ENCODE measurements at regions not wholly inside any gene's neighbourhood (a gene's known extent, or its start where the extent isn't known, plus 50 kb on each side); places are given as distances from the start of the nearest gene placed in this dataset.
"Not testable (repeated sequence)": the region's sequence is repeated elsewhere in the genome, so short reads cannot be mapped to it uniquely, and the experiment has no call there.

DNA sequence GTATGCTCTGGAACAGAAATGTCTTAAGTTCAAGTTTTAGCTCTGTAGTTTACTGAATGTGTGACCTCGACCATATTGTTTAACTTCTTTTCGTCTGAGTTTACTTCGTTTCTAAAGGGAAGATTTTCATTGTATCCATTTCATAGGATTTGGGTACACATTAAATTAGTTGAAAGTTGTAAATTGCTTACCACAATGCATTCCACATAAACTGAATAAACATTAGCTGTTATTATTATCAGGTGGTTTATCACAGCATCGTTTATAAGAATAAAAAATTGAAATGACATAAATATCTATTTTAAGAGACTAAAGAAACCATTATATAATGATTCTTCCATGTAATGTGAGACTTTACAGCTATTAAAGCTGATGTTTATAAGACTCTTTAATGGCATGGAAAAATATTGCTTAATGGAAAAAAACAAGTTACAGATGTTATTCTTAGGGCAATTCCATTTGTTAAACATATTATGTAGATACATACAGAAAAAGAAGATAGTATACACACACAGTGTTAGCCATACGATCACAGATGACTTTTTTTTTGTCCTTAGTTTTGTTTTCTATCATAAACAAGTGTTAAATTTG is 342.3 kb upstream of the SGO1 start:
- H3K27me3 ChIP-seq (ENCODE audit: control insufficient read depth, insufficient read depth, low read length) = no peaks in the 10 kb centered on the region
- no peak overlapping the region for H3K27ac ChIP-seq (ENCODE audit: low read length)
- H3K4me1 ChIP-seq (ENCODE audit: control insufficient read depth, low read depth, low read length) = no peaks in the 10 kb centered on the region
- no peaks in the 10 kb centered on the region for H3K9me3 ChIP-seq (ENCODE audit: control insufficient read depth, low read depth, low read length)
- no peak overlapping the region for H3K9ac ChIP-seq (ENCODE audit: low read length)
- H3K4me3 ChIP-seq (ENCODE audit: low read length) = no peak overlapping the region
- H3K36me3 ChIP-seq (ENCODE audit: control insufficient read depth, low read depth, low read length) = no peaks in the 10 kb centered on the region

DNA sequence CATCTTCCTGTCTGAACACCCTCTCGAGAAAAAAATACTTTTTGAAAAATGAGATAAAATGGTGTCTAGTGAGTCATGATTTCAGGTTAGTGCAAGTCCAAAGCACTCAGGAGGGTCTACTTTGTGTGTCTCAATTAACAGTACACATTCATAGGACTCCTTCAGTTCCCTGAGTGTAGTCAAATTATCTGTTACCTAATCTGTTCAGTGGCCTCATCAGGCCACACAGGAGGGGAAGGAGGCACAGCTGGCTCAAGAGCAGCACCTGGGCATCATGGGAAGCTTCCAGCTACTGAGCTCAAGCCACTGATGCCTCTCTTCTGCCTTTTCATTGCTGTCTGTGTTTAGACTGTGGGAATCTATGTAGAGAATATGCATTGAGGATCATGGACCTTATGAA is 341.4 kb upstream of the SGO1 start:
- H3K4me3 ChIP-seq (ENCODE audit: low read length) = no peak overlapping the region
- no peaks in the 10 kb centered on the region for H3K36me3 ChIP-seq (ENCODE audit: control insufficient read depth, low read depth, low read length)
- H3K9ac ChIP-seq (ENCODE audit: low read length) = no peak overlapping the region
- H3K4me1 ChIP-seq (ENCODE audit: control insufficient read depth, low read depth, low read length) = no peaks in the 10 kb centered on the region
- no peak overlapping the region for H3K27ac ChIP-seq (ENCODE audit: low read length)
- no peaks in the 10 kb centered on the region for H3K27me3 ChIP-seq (ENCODE audit: control insufficient read depth, insufficient read depth, low read length)
- H3K9me3 ChIP-seq (ENCODE audit: control insufficient read depth, low read depth, low read length) = no peaks in the 10 kb centered on the region

DNA sequence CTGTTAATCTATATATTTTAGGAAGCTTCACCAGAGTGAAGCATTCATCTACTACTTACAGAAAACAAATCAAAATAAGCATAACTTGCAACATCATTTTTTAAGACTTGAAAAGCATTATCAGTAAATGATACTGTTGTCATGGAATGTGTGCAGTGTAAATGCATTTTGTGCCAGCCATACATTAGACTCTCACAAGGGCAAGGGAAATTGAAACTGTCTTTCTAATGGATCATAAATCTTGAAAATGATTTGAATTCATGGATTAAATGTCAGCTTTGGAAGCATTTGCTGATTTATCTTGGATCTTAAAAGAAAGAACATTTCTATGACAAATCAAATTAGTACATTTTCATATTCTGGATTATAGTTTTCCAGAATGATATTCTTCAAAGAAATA is 338.3 kb upstream of the SGO1 start:
- Histone ChIP-seq H3K27ac (ENCODE audit: low read length) (no peak overlapping the region), H3K4me3 (ENCODE audit: low read length) (no peak overlapping the region), H3K9ac (ENCODE audit: low read length) (no peak overlapping the region), H3K27me3 (ENCODE audit: control insufficient read depth, insufficient read depth, low read length) (no peaks in the 10 kb centered on the region), H3K36me3 (ENCODE audit: control insufficient read depth, low read depth, low read length) (no peaks in the 10 kb centered on the region), H3K4me1 (ENCODE audit: control insufficient read depth, low read depth, low read length) (no peaks in the 10 kb centered on the region), H3K9me3 (ENCODE audit: control insufficient read depth, low read depth, low read length) (no peaks in the 10 kb centered on the region)

DNA sequence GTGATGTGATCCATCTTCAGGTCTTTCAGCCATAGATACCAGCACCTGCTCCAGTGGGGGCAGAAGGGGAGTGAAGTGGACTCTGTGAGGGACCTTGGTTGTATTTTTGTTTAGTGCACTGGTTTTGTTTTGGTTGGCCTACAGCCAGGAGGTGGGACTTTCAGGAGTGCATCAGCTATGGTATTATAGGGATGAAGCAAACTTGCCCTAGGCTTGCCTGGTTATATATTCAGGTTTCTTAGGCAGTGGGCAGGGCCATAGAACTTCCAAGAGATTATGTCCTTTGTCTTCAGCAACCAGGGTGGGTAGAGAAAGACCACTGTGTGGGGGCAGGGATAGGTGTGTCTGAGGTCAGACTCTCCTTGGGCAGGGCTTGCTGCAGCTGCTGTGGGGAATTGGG is 337.3 kb upstream of the SGO1 start:
- no peaks in the 10 kb centered on the region for H3K27me3 ChIP-seq (ENCODE audit: control insufficient read depth, insufficient read depth, low read length)
- H3K36me3 ChIP-seq (ENCODE audit: control insufficient read depth, low read depth, low read length) = no peaks in the 10 kb centered on the region

GRCh38 chr3:20517316-20517715 is 331.3 kb upstream of the SGO1 start:
- not testable (repeated sequence) for H3K9me3 ChIP-seq (ENCODE audit: control insufficient read depth, low read depth, low read length); H3K4me3 ChIP-seq (ENCODE audit: low read length); H3K27ac ChIP-seq (ENCODE audit: low read length); H3K4me1 ChIP-seq (ENCODE audit: control insufficient read depth, low read depth, low read length); H3K36me3 ChIP-seq (ENCODE audit: control insufficient read depth, low read depth, low read length); H3K9ac ChIP-seq (ENCODE audit: low read length); H3K27me3 ChIP-seq (ENCODE audit: control insufficient read depth, insufficient read depth, low read length)

More for the DNA sequence above, 337.3 kb upstream of the SGO1 start:
- H3K4me3 ChIP-seq (ENCODE audit: low read length) = no peak overlapping the region
- no peaks in the 10 kb centered on the region for H3K4me1 ChIP-seq (ENCODE audit: control insufficient read depth, low read depth, low read length)
- no peaks in the 10 kb centered on the region for H3K9me3 ChIP-seq (ENCODE audit: control insufficient read depth, low read depth, low read length)
- H3K27ac ChIP-seq (ENCODE audit: low read length) = no peak overlapping the region
- H3K9ac ChIP-seq (ENCODE audit: low read length) = no peak overlapping the region

- Histone ChIP-seq H3K27ac (ENCODE audit: low read length) (no peak overlapping the region), H3K36me3 (ENCODE audit: control insufficient read depth, low read depth, low read length) (no peaks in the 10 kb centered on the region), H3K4me1 (ENCODE audit: control insufficient read depth, low read depth, low read length) (no peaks in the 10 kb centered on the region), H3K9me3 (ENCODE audit: control insufficient read depth, low read depth, low read length) (no peaks in the 10 kb centered on the region), H3K9ac (ENCODE audit: low read length) (no peak overlapping the region), H3K4me3 (ENCODE audit: low read length) (no peak overlapping the region), H3K27me3 (ENCODE audit: control insufficient read depth, insufficient read depth, low read length) (no peaks in the 10 kb centered on the region)
Observed at GRCh38 chr3:20516311-20516710, 330.3 kb upstream of the SGO1 start.

DNA sequence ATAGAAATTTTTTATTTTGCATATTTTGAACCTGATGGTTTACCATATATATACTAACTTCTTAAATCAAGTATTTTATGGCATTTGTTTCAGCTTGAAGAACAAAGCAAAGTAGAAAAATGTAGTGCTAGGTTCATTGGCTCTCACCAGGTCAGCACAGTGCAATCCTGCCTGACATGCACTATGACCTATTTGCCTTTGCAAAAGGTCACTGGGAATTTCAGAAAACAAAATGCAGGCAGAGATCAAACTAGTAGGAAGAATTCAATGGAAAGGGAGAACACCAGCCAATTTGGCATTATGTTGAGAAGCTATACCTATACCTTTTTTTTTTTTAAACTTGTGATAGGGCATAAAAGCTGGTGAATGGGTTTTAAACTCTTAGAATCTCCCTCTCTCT is 329.8 kb upstream of the SGO1 start:
- H3K36me3 ChIP-seq (ENCODE audit: control insufficient read depth, low read depth, low read length) = no peaks in the 10 kb centered on the region
- no peak overlapping the region for H3K4me3 ChIP-seq (ENCODE audit: low read length)
- no peaks in the 10 kb centered on the region for H3K4me1 ChIP-seq (ENCODE audit: control insufficient read depth, low read depth, low read length)
- no peaks in the 10 kb centered on the region for H3K27me3 ChIP-seq (ENCODE audit: control insufficient read depth, insufficient read depth, low read length)
- no peak overlapping the region for H3K9ac ChIP-seq (ENCODE audit: low read length)
- H3K9me3 ChIP-seq (ENCODE audit: control insufficient read depth, low read depth, low read length) = no peaks in the 10 kb centered on the region
- H3K27ac ChIP-seq (ENCODE audit: low read length) = no peak overlapping the region

GRCh38 chr3:20511863-20512505 is 326.0 kb upstream of the SGO1 start:
- no peak overlapping the region for H3K4me3 ChIP-seq (ENCODE audit: low read length)
- no peaks in the 10 kb centered on the region for H3K9me3 ChIP-seq (ENCODE audit: control insufficient read depth, low read depth, low read length)
- no peaks in the 10 kb centered on the region for H3K36me3 ChIP-seq (ENCODE audit: control insufficient read depth, low read depth, low read length)
- no peaks in the 10 kb centered on the region for H3K27me3 ChIP-seq (ENCODE audit: control insufficient read depth, insufficient read depth, low read length)
- no peak overlapping the region for H3K9ac ChIP-seq (ENCODE audit: low read length)
- H3K4me1 ChIP-seq (ENCODE audit: control insufficient read depth, low read depth, low read length) = no peaks in the 10 kb centered on the region
- no peak overlapping the region for H3K27ac ChIP-seq (ENCODE audit: low read length)

DNA sequence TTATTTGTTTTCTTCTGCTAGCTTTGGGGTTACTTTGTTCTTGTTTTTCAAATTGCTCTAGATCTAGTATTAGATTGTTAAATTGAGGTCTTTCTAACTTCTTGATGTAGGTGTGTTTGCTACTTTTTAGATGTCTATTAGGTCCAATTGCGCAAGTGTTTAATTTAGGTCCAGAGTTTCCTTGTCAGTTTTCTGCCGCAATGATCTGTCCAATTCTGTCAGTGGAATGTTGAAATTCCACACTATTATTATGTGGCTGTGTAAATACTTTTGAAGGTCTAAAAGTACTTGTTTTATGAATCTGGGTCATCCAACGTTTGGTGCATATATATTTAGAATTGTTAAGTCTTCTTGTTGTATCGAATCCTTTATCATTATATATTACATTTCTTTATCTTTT is 324.4 kb upstream of the SGO1 start:
- H3K4me1 ChIP-seq (ENCODE audit: control insufficient read depth, low read depth, low read length) = no peaks in the 10 kb centered on the region
- H3K27ac ChIP-seq (ENCODE audit: low read length) = no peak overlapping the region
- H3K27me3 ChIP-seq (ENCODE audit: control insufficient read depth, insufficient read depth, low read length) = no peaks in the 10 kb centered on the region
- no peak overlapping the region for H3K4me3 ChIP-seq (ENCODE audit: low read length)
- no peaks in the 10 kb centered on the region for H3K36me3 ChIP-seq (ENCODE audit: control insufficient read depth, low read depth, low read length)
- no peak overlapping the region for H3K9ac ChIP-seq (ENCODE audit: low read length)
- no peaks in the 10 kb centered on the region for H3K9me3 ChIP-seq (ENCODE audit: control insufficient read depth, low read depth, low read length)

DNA sequence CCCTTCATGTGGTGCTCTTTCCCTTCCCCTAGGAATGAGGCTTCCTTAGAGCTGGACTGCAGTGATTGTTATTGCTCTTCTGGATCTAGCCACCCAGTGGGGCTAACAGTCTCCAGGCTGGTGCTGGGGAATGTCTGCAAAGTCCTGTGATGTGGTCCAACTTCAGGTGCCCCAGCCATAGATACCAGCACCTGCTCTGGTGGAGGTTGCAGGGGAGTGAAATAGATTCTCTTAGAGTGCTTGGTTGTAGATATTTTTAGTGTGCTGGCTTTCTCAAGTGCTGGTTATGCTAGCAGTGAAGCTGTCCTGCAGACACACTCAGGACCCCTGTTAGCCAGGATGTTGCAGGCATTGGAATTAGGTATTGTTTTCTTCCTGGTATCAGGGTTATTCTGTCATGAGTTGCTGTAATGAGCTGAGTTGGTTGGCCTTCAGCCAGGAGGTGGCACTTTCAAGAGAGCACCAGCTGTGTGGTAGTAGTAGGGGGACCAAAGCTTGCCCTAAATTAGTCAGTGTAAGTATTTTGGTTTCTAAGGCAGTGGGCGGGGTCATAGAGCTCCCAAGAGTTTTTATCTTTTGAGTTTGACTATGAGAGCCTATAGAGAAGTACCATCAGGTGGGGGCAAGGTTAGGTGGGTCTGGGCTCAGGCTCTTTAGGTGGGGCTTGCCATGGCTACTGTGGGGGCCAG is 317.5 kb upstream of the SGO1 start:
- Histone ChIP-seq H3K9ac (ENCODE audit: low read length) (no peak overlapping the region), H3K9me3 (ENCODE audit: control insufficient read depth, low read depth, low read length) (no peaks in the 10 kb centered on the region), H3K27ac (ENCODE audit: low read length) (no peak overlapping the region), H3K36me3 (ENCODE audit: control insufficient read depth, low read depth, low read length) (no peaks in the 10 kb centered on the region), H3K4me3 (ENCODE audit: low read length) (no peak overlapping the region), H3K27me3 (ENCODE audit: control insufficient read depth, insufficient read depth, low read length) (no peaks in the 10 kb centered on the region), H3K4me1 (ENCODE audit: control insufficient read depth, low read depth, low read length) (no peaks in the 10 kb centered on the region)

- no peak overlapping the region for H3K27ac ChIP-seq (ENCODE audit: low read length)
- H3K9me3 ChIP-seq (ENCODE audit: control insufficient read depth, low read depth, low read length) = no peaks in the 10 kb centered on the region
- H3K27me3 ChIP-seq (ENCODE audit: control insufficient read depth, insufficient read depth, low read length) = no peaks in the 10 kb centered on the region
- H3K4me1 ChIP-seq (ENCODE audit: control insufficient read depth, low read depth, low read length) = no peaks in the 10 kb centered on the region
- H3K36me3 ChIP-seq (ENCODE audit: control insufficient read depth, low read depth, low read length) = no peaks in the 10 kb centered on the region
- no peak overlapping the region for H3K4me3 ChIP-seq (ENCODE audit: low read length)
- no peak overlapping the region for H3K9ac ChIP-seq (ENCODE audit: low read length)
Observed at GRCh38 chr3:20490996-20491395, 305.0 kb upstream of the SGO1 start.

DNA sequence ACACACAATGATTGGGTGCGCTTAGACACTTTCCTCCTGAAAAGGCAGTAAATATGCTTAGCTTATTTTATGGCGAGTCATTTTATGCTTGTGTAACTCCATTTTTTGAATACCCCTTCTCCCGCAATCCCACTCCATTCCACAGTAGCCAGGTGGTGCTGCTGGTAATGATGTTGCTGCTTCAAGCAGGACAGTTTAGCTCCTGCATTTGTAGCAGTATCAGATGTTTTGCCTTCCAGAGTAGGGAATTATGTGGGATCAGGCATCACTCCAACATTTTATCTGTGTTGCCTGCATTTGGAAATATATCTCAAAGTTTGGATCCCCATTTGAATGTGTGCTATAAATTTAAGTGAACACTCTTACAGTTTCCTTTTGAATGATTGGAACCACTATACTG is 302.1 kb upstream of the SGO1 start:
- H3K27ac ChIP-seq (ENCODE audit: low read length) = no peak overlapping the region
- no peaks in the 10 kb centered on the region for H3K27me3 ChIP-seq (ENCODE audit: control insufficient read depth, insufficient read depth, low read length)
- no peak overlapping the region for H3K9ac ChIP-seq (ENCODE audit: low read length)
- H3K9me3 ChIP-seq (ENCODE audit: control insufficient read depth, low read depth, low read length) = no peaks in the 10 kb centered on the region
- H3K4me1 ChIP-seq (ENCODE audit: control insufficient read depth, low read depth, low read length) = no peaks in the 10 kb centered on the region
- H3K36me3 ChIP-seq (ENCODE audit: control insufficient read depth, low read depth, low read length) = no peaks in the 10 kb centered on the region
- no peak overlapping the region for H3K4me3 ChIP-seq (ENCODE audit: low read length)

All from iPS-18a (cell line).